Kidney (tissue), 13 donors: ENCODE measurements at regions not wholly inside any gene's neighbourhood (a gene's known extent, or its start where the extent isn't known, plus 50 kb on each side); places are given as distances from the start of the nearest gene placed in this dataset.

Source experiments
- DNase-seq, 5 donors: peaks; one replicate each; pipeline ENCODE4 v3.0.0-alpha.2; 2013 to 2020
- FAIRE-seq: peaks from 2 replicates; lab custom pipeline; 2012; peaks lifted over from hg19 to GRCh38; lab: Jason Lieb, UNC
- H3K27ac ChIP-seq, 2 donors: one replicate each; pipeline ENCODE4 v1.7.0; 2013; ENCODE audit warnings: low read depth in 2 of 2, low read length in 2 of 2, inconsistent platforms in 1 of 2
- H3K27me3 ChIP-seq: one replicate; pipeline ENCODE4 v1.7.1; 2013; ENCODE audit warnings: low read length, inconsistent platforms; ENCODE audit not compliant: control insufficient read depth, insufficient read depth
- H3K36me3 ChIP-seq, 3 donors: one replicate each; pipeline versions ENCODE4 v1.7.0 to v1.7.1; 2013; ENCODE audit warnings: low read length in 3 of 3, control low read depth in 1 of 3, inconsistent platforms in 1 of 3; ENCODE audit not compliant: insufficient read depth in 3 of 3, control insufficient read depth in 2 of 3
- H3K4me1 ChIP-seq, 3 donors: one replicate each; pipeline versions ENCODE4 v1.7.0 to v1.7.1; 2013; ENCODE audit warnings: low read length in 3 of 3, inconsistent platforms in 1 of 3, low read depth in 1 of 3; ENCODE audit not compliant: control insufficient read depth in 2 of 3, insufficient read depth in 2 of 3
- H3K4me3 ChIP-seq, 3 donors: one replicate each; pipeline versions ENCODE4 v1.7.0 to v1.8.1; 2013; ENCODE audit warnings: low read length in 3 of 3, control low read depth in 1 of 3, inconsistent platforms in 1 of 3
- H3K9ac ChIP-seq, 3 donors: one replicate each; pipeline versions ENCODE4 v1.7.0 to v1.7.1; 2013; ENCODE audit warnings: low read length in 3 of 3, control low read depth in 1 of 3, inconsistent platforms in 1 of 3
- H3K9me3 ChIP-seq, 3 donors: one replicate each; pipeline versions ENCODE4 v1.7.0 to v1.7.1; 2013; ENCODE audit warnings: low read length in 3 of 3, control low read depth in 1 of 3, inconsistent platforms in 1 of 3; ENCODE audit not compliant: control insufficient read depth in 2 of 3, insufficient read depth in 1 of 3
- intact Hi-C: fragments of 100-400 bp; cut with DNase I; formaldehyde crosslinking; loops from one replicate; pipeline ENCODE4 v1.11.1; 2022
- TF ChIP-seq, protein P1 (sequence below): IDR thresholded peaks from 3 replicates; pipeline ENCODE4 v1.5.1; 2012; ENCODE audit warnings: mild to moderate bottlenecking, moderate library complexity, borderline replicate concordance; ENCODE audit not compliant: insufficient read depth; ENCODE audit errors: extremely low read depth
- donor health status: control.
- donor health status: control.
- donor health status: control.
- donor health status: control.
- donor health status: control.
- donor health status: DM: yes; HTN: yes; CAD: no.
- donor health status: Normal renal cell carcinoma (clear cell type).

DNA sequence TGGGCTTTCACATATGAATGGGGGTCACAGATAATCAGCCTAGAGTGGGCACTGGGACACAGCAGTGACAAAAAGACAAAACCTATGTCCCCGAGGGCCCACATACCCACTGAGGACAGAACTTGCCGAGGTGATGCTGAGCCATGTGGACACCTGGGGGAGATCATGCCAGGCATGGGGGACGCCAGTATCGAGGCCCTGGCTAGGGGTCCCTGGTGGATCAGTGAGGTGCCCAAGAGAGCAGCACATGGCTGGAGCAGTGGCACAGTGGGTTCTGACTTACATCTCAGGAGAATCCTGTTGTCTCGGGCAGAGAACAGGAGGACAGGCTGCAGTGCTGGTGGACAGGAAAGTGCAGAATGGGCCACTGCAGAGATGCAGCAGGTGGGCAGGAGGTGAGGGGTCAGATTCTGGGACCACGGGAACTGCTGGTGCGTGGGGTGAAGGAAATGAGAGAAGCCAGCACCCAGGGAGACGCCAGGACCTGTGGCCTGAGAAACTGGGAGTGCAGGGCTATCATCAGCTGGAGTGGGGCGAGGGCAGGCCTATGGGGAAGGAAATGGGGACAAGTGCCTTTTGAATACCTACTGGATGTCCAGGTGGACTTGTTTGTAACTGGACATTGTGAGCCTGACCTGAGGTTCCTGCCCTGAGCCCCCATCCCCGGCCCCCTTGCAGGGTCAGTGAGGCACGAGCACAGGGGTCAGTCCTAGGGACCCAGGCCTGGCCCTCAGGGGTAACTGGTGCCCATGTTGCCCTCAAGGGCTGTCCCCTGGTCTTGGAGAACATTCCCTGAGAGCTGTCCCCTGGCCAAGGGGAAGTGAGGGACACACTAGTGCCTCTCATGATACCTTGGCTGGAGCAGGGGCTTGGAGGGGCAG, 91.2 kb upstream of the RET start:
- Histone ChIP-seq H3K4me3 (no peak overlapping the region), H3K4me1 (peaks cover 0 to 2% (median 0%) of the 10 kb centered on the region in 3 donors), H3K9ac (no peak overlapping the region), H3K36me3 (no peaks in the 10 kb centered on the region), H3K9me3 (no peaks in the 10 kb centered on the region), H3K27me3 (no peaks in the 10 kb centered on the region), H3K27ac (no peak overlapping the region)
- TF ChIP-seq, protein P1, sequence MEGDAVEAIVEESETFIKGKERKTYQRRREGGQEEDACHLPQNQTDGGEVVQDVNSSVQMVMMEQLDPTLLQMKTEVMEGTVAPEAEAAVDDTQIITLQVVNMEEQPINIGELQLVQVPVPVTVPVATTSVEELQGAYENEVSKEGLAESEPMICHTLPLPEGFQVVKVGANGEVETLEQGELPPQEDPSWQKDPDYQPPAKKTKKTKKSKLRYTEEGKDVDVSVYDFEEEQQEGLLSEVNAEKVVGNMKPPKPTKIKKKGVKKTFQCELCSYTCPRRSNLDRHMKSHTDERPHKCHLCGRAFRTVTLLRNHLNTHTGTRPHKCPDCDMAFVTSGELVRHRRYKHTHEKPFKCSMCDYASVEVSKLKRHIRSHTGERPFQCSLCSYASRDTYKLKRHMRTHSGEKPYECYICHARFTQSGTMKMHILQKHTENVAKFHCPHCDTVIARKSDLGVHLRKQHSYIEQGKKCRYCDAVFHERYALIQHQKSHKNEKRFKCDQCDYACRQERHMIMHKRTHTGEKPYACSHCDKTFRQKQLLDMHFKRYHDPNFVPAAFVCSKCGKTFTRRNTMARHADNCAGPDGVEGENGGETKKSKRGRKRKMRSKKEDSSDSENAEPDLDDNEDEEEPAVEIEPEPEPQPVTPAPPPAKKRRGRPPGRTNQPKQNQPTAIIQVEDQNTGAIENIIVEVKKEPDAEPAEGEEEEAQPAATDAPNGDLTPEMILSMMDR: no peak
- intact Hi-C loops: no loop called here
- DNase-seq (no peak), FAIRE-seq (no peak)

DNA sequence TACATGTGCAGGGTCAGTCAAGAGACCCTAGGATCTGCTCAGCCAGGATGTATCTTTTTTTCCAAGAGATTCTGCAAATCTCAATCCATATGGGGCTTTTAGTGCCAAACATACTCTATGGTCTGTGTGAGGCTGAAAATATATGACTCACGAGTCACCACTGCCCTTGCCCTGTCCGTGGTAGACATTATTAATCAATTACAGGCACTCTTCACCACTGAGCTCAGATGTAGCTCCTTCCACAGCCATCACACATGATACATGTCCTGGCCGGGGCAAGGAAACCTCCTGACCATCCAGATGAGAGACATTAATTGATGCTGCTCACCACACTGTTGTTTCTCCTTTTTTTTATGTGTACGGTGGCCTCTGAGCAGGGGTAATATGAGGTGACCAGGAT, 90.2 kb upstream of the RET start:
- intact Hi-C loops: no loop called here
- TF ChIP-seq, protein P1: no peak
- no peak for FAIRE-seq

GRCh38 chr10:42987121-42987541, 89.7 kb upstream of the RET start:
- TF ChIP-seq, protein P1: no peak
- DNase-seq: no peak
- intact Hi-C loops: no loop called here

More for the DNA sequence above, 90.2 kb upstream of the RET start:
- no peak for DNase-seq
- no peaks in the 10 kb centered on the region for H3K36me3 ChIP-seq
- H3K9ac ChIP-seq: no peak overlapping the region
- H3K4me1 ChIP-seq: peaks cover 0 to 2% (median 0%) of the 10 kb centered on the region in 3 donors
- H3K4me3 ChIP-seq: no peak overlapping the region
- no peak overlapping the region for H3K27ac ChIP-seq
- H3K9me3 ChIP-seq: no peaks in the 10 kb centered on the region
- H3K27me3 ChIP-seq: no peaks in the 10 kb centered on the region

More at GRCh38 chr10:42987121-42987541, 89.7 kb upstream of the RET start:
- Histone ChIP-seq H3K4me1 (peaks cover 0 to 2% (median 0%) of the 10 kb centered on the region in 3 donors), H3K9me3 (no peaks in the 10 kb centered on the region), H3K27me3 (no peaks in the 10 kb centered on the region), H3K27ac (no peak overlapping the region), H3K4me3 (no peak overlapping the region), H3K36me3 (no peaks in the 10 kb centered on the region), H3K9ac (no peak overlapping the region)
- FAIRE-seq: no peak
